NCI-H748 (cell line): ENCODE measurements at regions not wholly inside any gene's neighbourhood (a gene's known extent, or its start where the extent isn't known, plus 50 kb on each side); places are given as distances from the start of the nearest gene placed in this dataset.

Experiments used
- DNase-seq: peaks from one replicate; lab custom pipeline; 2025; ENCODE audit not compliant: unreplicated experiment; lab: John Stamatoyannopoulos, UW

DNA sequence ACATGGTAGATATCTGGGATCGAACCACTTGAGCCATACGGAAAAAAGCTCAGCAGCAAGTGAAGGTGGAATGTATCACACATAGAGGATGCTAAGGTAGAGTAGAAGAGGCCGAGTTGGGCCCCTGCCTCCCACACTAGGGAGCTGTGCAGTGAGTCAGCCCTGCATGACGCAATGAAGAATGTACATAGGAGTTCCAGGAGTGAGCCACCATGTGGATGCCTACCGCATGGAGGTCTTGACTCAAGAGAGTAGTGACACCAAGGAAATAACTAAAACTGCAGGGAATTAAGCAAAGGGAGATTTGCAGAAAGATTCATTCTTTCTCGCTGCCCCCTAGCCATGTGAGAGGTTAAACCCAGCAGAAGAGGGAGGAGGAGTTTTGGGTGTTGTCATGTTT lies 389.6 kb upstream of the IGFBP7 start:
- DNase-seq = no peak

- no peak for DNase-seq
These were observed 388.1 kb upstream of the IGFBP7 start for GRCh38 chr4:57498251-57498650.

GRCh38 chr4:57496697-57497471 lies 386.7 kb upstream of the IGFBP7 start:
- no peak for DNase-seq

DNA sequence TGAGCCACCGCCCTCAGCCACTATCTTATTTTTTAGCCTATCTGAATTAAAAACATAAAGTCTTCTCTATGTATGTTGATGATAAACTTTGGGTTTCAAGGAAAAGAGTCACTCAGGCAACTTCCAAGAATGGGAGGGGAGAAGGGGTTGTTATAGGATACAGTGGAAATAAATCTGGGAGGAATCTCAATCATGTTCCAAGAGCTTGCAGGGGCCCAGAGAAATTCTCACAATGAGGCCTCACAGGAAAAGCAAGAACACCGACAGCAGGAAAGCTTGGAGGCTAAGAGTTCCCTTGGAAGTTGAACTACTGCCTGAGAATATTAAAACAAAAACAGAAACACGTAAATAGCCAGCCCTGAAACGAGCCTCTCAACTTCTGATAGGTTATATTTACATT lies 384.6 kb upstream of the IGFBP7 start:
- DNase-seq = no peak

DNA sequence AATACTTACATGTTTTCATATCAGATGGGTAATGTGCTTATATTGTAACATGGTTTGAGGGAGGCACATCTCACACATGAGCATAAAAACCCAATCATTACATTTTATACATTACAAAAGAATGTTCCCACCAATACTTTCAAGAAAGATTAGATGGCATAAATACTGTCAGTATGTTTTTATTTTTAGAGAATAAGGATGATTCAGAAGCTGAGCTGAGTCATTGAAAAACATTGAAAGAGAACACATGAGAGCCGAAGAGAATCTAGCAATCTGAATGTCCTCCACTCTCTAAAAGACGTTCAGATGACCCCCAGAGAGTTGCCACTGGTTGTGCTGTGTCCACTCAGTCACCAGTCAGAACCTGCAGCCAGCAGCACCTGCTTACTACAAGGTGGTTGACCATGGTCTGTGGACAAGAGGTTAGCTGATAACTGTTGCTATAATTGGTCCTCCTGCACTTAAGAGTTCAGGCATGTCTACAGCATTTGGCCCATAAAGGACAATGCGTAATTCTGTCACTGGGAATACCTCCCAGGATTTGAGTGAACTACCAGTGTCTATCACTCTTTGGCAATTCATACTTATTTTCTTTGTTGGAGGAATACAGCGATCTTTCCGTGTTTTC lies 382.2 kb upstream of the IGFBP7 start:
- DNase-seq = no peak

DNA sequence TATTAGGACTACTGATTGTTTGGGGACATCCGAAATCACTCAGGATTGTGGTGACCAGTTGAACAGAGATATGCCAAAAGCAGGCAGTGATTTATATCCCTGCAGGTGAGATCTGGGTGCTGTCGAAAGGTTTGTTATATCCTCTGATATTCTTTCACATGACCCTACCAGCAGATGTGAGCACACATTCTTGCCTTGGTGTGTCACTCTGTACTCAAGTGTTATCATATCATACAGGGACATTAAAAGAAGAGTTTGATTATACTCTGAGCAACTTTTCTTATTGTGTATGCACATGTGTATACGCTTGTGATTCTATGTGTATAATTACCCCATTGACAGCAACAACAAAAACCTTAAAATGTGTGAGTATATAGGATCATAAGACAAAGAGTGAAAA lies 381.2 kb upstream of the IGFBP7 start:
- DNase-seq = no peak

- DNase-seq = no peak
These were observed 380.5 kb upstream of the IGFBP7 start for GRCh38 chr4:57490520-57491255.

DNA sequence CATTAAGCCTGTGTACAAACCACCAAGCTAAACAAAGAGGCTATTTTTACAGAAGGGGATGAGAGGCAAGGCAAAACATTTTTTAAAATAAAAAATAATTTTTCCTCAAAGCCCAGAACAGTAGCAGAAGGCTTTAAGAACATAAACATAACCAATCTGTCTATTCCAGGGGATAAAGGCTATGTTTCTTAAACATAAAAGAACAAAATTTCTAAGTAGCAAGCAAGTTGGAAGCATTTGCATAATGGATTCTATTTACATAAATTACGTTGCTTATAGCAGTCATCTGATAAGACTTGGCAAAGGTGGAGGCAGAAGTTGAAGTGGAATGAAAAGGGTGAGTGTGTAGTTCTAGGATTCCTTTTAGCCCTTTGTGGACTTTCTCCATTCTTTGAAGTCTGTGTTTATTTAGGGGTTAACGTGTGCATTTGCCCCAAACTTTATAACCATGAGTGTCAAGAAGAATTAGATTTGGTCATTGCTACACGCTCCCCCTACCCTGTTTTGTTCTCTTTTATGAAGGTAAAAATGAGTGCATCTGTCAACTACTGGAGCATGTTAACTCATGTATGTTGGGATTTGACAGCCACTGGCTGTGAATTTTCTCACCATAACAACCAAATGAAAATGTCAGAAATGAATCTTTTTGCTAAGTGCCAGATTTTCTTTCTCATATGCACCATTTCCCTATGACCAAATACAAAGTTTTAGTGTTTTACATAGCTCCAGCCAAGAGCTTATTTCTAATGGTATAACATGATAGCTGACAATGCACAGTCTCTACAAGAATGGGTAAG lies 378.4 kb upstream of the IGFBP7 start:
- DNase-seq = no peak

GRCh38 chr4:57475424-57475823 lies 365.2 kb upstream of the IGFBP7 start:
- DNase-seq = no peak

DNA sequence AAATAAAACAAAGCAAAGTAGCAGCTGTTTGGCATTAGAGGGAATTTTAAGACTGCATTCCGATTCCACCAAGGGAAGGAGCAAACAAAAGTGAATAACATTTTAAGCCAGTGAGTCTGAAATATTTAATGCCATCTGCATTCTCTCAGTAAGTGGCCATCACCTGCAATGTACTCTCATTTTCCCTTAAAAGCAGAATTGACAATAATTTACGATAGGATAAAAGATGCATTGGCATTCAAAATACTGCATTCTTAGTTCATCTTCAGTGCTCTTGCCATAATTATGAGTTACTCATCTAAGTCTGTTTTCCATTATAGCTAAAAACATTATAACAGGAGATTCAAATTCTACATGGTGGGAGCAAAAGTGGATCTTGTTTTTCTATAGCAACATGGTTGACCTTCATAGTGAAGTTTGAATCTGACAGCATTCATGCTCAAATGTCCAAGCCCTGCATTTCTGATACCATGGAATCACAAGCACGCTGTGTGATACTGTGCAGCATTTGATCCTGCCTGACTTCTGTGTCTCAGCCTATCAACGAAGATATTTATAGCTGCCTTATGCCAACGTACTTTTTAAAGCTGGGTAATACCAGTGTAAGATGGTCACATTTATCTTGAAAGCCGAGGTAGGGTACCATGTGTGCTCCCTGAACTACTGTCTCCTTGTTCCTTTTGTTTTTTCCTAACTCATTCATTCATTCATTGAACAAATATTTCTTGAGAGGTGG lies 355.3 kb upstream of the IGFBP7 start:
- no peak for DNase-seq

DNA sequence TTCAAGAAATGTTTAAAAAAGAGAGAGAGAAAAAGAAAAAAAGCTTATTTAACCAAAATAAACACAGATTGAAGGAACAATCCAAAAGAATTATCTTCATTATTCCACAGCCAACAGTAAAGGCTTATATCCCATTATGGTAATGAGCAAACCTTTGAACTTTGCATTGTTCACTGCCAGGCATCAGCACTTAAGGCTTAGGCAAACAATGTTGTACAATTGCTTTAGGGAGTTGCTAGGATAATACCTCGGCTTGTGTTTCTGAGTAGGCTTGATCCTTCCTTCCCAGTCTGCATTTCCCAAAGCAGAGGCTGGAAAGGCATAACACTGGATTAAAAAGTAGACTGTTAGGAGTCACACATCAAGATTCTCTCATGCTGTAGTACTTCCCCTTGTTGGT lies 352.7 kb upstream of the IGFBP7 start:
- peak; percentile 81 for DNase-seq

DNA sequence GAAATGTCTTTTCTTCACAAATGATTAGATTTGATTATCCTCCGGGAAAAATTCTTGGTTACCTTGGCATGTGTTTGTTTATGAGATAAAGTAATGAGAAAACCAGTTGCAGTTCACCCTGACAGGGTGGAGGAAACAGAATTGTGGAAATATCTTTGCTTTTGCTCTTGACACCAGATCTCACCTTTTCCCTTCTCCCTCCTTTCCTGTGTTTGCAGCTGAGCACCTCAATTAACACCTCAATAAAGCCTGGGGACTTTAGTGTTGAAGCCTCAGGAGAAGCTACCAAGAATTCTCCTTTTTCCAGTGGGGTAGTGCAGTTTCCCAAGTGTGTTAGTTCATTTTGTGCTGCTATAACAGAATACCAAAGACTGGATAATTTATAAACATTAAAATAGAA lies 350.8 kb upstream of the IGFBP7 start:
- no peak for DNase-seq

DNA sequence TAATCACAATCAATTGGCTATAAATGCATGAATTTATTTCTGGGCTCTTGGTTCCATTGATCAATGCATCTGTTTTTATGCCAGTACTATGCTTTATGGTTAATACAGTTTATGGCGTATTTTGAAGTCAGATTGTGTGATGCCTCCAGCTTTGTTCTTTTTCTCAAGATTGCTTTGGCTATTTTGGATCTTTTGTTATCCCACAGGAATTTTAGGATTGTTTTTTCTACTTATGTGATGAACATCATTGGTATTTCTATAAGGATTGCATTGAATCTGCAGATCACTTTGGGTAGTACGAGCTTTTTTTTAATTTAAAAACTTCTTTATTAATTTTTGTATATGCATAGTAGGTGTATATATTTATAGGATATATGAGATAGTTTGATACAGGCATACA lies 338.7 kb upstream of the IGFBP7 start:
- no peak for DNase-seq

- DNase-seq = no peak
These were observed 338.3 kb upstream of the IGFBP7 start for GRCh38 chr4:57448452-57448851.

DNA sequence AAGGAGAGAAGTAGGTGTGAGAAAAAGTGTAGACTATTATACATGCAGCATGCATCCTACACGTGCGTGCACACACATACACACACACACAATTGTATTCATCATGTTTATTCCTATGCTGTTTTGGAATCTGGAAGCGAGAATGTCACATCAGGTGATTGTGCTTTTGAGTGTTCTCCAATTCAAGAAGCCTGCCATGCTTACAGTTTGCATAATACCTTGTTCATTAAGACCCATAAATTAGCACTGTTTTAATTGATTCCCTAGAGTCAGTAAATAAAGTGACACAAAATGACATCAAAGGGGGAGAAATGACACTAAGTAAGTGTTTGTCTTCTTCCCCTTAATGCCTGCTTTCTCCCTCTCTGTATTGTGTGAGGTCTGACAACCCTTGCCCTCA lies 336.1 kb upstream of the IGFBP7 start:
- no peak for DNase-seq

GRCh38 chr4:57445686-57446085 lies 335.5 kb upstream of the IGFBP7 start:
- no peak for DNase-seq

DNA sequence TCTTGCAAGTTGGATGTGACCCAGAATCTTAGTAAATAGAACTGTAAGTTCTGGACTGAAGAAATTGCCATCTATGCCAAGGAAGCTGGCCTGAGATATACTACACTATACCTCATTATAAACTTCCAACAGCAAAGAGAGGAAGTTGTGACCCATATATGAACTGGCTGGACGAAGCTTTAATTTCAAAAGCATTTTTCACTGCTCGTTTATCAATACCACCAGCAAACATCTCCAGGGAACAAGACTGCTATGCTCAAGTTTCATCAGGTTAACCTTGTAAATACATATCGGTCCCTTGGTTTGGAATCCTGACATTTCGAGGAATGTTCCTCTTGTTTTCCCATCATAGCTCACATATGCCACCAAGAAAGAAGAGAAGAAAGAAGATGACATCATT lies 334.5 kb upstream of the IGFBP7 start:
- no peak for DNase-seq

- DNase-seq = no peak
These were observed 333.6 kb upstream of the IGFBP7 start for GRCh38 chr4:57443787-57444186.

DNA sequence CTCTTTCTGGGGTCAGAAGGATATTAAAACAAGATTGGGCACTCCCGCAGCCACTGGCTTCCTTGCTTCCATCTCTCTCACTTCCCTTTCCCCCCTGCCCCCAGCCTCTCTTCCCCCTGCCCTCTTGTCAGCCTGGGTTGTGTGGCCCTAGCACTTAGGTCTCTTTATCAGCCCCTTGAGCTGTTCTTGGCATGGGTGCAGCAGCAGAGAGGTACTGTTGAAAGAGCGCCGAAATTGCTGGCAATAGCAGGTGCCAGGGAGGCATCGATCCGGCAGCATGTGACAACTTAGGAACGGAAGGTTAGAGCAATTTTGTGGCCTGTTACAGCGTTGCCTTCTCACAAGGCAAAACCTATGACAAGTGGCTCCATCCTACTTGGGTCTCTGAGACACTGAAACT lies 333.1 kb upstream of the IGFBP7 start:
- DNase-seq = no peak

- peak; percentile 34 for DNase-seq
These were observed 332.7 kb upstream of the IGFBP7 start for GRCh38 chr4:57442831-57443291.

DNA sequence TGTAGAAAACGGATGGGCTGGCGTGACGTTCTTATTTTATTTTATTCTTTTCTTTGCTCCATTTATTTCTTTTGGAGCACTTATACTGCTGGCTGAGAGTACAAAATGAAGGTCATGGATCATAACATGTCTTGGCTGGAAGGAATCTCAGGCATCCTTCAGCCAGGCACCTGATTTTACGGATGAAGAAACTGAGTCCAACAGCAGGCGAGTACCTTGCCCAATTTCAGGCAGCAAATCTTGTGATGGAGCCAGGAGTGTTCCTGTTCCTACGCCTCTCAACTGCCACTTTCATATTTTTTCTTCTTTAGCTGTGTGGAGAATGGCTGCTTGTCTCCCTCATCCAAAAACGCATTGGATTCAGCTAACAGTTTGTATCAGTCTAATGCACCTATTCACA lies 332.1 kb upstream of the IGFBP7 start:
- no peak for DNase-seq
